ENCODE measurements at regions not wholly inside any gene's neighbourhood (a gene's known extent, or its start where the extent isn't known, plus 50 kb on each side); places are given as distances from the start of the nearest gene placed in this dataset.

DNA sequence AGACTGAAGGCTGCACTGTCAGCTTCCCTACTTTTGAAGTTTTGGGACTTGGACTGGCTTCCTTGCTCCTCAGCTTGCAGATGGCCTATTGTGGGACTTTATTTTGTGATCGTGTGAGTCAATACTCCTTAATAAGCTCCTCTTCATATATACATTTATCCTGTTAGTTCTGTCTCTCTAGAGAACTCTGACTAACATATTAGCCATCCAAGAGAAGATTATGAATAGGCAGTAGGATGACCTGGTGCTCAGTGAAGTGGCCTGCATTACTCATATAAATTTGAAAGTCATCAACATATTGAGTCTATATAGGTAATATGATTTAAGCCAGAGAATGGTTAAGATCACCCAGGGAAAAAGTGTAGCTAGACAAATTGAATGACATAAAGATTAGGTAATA, 136.3 kb upstream of the UFM1 start:
- DNase-seq (ENCODE audit: low spot score) = no peak
- H3K4me1 ChIP-seq = no peaks in the 10 kb centered on the region
- no peaks in the 10 kb centered on the region for H3K27me3 ChIP-seq
- H3K27ac ChIP-seq = no peak overlapping the region
- H3K4me3 ChIP-seq = no peak overlapping the region
- H3K9me3 ChIP-seq = peaks cover 0 to 12% of the 10 kb centered on the region in 2 donors
- H3K36me3 ChIP-seq = no peaks in the 10 kb centered on the region
- TF ChIP-seq, protein P1, sequence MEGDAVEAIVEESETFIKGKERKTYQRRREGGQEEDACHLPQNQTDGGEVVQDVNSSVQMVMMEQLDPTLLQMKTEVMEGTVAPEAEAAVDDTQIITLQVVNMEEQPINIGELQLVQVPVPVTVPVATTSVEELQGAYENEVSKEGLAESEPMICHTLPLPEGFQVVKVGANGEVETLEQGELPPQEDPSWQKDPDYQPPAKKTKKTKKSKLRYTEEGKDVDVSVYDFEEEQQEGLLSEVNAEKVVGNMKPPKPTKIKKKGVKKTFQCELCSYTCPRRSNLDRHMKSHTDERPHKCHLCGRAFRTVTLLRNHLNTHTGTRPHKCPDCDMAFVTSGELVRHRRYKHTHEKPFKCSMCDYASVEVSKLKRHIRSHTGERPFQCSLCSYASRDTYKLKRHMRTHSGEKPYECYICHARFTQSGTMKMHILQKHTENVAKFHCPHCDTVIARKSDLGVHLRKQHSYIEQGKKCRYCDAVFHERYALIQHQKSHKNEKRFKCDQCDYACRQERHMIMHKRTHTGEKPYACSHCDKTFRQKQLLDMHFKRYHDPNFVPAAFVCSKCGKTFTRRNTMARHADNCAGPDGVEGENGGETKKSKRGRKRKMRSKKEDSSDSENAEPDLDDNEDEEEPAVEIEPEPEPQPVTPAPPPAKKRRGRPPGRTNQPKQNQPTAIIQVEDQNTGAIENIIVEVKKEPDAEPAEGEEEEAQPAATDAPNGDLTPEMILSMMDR (IDR thresholded peaks at IDR 0.05) = no peak

DNA sequence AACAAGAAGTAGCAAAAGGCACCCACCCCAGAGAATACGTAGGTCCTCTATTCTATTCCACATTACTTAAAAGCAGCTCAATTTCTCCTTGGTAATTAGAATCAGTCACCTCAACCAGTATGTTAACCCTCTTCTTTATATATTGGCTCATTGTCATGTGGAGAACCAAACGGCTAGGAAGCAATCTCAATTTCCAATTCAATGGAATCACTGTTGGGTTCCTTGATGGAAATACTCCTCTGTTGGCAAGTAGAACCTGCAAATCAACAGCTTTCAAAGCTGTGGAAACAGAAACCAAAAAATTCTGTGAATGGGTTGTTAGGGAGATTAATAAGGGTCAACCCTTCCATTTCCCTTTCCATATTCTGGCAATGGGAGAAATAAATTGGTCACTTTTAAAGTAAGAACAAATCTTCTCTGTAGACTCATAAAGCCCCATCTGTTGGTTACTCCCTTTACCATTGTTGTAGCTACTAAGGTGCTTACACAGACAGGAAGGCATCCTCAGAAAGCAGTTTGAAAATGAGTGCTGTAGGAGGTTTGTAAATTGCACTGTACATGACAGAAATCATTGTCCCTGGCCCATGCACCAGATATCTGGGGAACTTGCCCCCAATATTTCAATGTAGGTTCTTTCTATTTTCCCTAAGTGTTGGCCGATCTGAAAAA, 138.6 kb upstream of the UFM1 start:
- H3K9me3 ChIP-seq = peaks cover 0 to 12% of the 10 kb centered on the region in 2 donors
- no peaks in the 10 kb centered on the region for H3K4me1 ChIP-seq
- H3K36me3 ChIP-seq = no peaks in the 10 kb centered on the region
- no peaks in the 10 kb centered on the region for H3K27me3 ChIP-seq
- TF ChIP-seq, protein P1 (IDR thresholded peaks at IDR 0.05) = no peak
- no peak for DNase-seq (ENCODE audit: low spot score)
- no peak overlapping the region for H3K27ac ChIP-seq
- no peak overlapping the region for H3K4me3 ChIP-seq

DNA sequence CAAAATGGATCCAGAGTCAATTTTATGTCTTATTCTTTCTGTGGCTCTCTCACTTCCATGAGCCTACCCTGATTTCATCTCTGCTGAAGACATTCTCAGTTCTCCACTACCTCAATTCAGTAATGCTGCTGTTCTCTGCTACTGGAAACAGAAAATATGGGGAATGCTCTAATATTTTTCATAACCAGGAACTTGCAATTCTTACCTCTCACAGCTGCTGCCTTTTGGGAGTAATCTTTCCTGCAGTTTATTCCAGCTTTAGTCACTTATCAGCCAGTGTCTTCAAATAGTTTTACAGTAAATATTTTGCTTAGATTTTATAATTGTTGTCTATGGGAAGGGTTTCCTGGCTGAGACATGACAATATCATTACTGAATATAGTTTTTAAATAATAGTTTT, 145.1 kb upstream of the UFM1 start:
- Histone ChIP-seq H3K36me3 (no peaks in the 10 kb centered on the region), H3K27me3 (no peaks in the 10 kb centered on the region), H3K4me3 (no peak overlapping the region), H3K27ac (no peak overlapping the region), H3K9me3 (no peaks in the 10 kb centered on the region), H3K4me1 (no peaks in the 10 kb centered on the region)
- DNase-seq (ENCODE audit: low spot score) = no peak
- TF ChIP-seq, protein P1 (IDR thresholded peaks at IDR 0.05) = no peak

DNA sequence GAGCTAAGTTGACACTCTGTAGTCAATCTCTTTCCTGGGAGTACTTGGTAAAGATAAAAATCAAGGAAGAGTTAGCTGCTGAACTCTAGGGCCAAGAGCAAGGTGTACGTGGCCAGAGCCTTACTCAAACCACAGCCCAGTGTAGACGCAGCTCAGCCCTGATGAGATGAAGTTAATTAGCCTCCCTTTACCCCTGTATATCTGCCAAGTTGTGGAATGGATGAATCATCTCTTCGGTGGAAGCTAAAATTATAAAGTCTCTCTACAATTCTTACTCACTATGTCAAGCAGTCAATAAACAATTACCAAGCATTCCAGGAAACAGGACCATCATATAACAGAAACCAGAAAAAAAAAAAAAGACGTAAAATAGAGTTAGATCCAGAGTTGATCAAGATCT, 146.9 kb upstream of the UFM1 start:
- H3K36me3 ChIP-seq = no peaks in the 10 kb centered on the region
- H3K4me3 ChIP-seq = no peak overlapping the region
- no peaks in the 10 kb centered on the region for H3K4me1 ChIP-seq
- no peaks in the 10 kb centered on the region for H3K27me3 ChIP-seq
- no peak for DNase-seq (ENCODE audit: low spot score)
- TF ChIP-seq, protein P1 (IDR thresholded peaks at IDR 0.05) = no peak
- no peaks in the 10 kb centered on the region for H3K9me3 ChIP-seq
- H3K27ac ChIP-seq = no peak overlapping the region

DNA sequence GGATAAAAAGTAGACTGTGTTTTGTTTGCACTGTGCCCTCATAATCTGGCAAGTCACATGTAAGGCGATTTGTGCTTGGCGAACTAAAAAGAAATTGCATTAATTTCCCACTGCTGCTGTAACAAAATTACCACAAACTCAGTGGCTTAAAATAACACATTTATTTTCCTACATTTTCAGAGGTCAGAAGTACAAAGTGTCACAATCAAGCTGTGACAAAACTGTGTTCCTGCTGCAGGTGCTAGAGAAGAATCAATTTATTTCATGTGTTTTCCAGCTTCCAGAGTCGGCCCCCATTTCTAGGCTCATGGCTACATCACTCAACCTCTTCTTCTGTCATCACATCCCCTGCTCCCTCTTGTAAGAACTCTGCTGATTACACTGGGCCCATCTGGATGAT, 158.6 kb upstream of the UFM1 start:
- no peak overlapping the region for H3K27ac ChIP-seq
- DNase-seq (ENCODE audit: low spot score) = no peak
- no peaks in the 10 kb centered on the region for H3K9me3 ChIP-seq
- no peaks in the 10 kb centered on the region for H3K4me1 ChIP-seq
- no peaks in the 10 kb centered on the region for H3K27me3 ChIP-seq
- TF ChIP-seq, protein P1 (IDR thresholded peaks at IDR 0.05) = no peak
- H3K36me3 ChIP-seq = no peaks in the 10 kb centered on the region
- no peak overlapping the region for H3K4me3 ChIP-seq

DNA sequence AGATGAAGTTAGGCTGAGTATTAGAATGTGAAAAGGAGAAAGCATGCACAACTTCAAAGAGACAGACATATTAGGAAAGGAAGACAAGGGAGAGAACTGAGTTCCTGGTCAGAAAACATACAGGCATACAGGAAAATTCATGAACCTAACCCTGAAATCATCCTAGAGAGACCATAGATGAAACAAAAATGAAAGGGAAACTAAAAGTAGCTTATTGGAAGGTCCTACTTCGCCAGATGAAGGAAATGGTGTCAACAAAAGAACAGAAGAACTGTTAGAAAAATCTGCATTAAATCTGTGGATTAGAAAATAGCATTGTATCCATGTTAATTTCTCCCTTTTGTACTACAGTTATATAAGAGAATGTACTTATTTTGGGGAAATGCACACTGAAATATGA, 169.0 kb upstream of the UFM1 start:
- H3K4me1 ChIP-seq = no peaks in the 10 kb centered on the region
- TF ChIP-seq, protein P1 (IDR thresholded peaks at IDR 0.05) = no peak
- no peaks in the 10 kb centered on the region for H3K36me3 ChIP-seq
- H3K27me3 ChIP-seq = no peaks in the 10 kb centered on the region
- no peak overlapping the region for H3K4me3 ChIP-seq
- no peak overlapping the region for H3K27ac ChIP-seq
- DNase-seq (ENCODE audit: low spot score) = no peak
- H3K9me3 ChIP-seq = no peaks in the 10 kb centered on the region

Data from right atrium auricular region (tissue), 2 donors.